Gastrocnemius medialis (tissue), 4 donors: ENCODE measurements at regions not wholly inside any gene's neighbourhood (a gene's known extent, or its start where the extent isn't known, plus 50 kb on each side); places are given as distances from the start of the nearest gene placed in this dataset.

Experiments
- POLR2A ChIP-seq, 2 donors: fragments of 450-650 bp; IDR thresholded peaks; one replicate each; pipeline ENCODE4 v1.6.1; 2017; ENCODE audit warnings: antibody characterized with exemption in 2 of 2, mild to moderate bottlenecking in 2 of 2, moderate library complexity in 2 of 2
- TF ChIP-seq, protein P1 (sequence below), 5 experiments: fragments of 450-650 bp in 3 of 5; fragments of 200-600 bp in 2 of 5; sonication (generic) in 2 of 5; IDR thresholded peaks in 4 of 5; conservative IDR thresholded peaks in 1 of 5; 1 replicate in 4 of 5; 2 replicates in 1 of 5; pipeline ENCODE4 v1.5.1; 2016 to 2019; ENCODE audit warnings: antibody characterized with exemption in 5 of 5, mild to moderate bottlenecking in 3 of 5, moderate library complexity in 3 of 5

DNA sequence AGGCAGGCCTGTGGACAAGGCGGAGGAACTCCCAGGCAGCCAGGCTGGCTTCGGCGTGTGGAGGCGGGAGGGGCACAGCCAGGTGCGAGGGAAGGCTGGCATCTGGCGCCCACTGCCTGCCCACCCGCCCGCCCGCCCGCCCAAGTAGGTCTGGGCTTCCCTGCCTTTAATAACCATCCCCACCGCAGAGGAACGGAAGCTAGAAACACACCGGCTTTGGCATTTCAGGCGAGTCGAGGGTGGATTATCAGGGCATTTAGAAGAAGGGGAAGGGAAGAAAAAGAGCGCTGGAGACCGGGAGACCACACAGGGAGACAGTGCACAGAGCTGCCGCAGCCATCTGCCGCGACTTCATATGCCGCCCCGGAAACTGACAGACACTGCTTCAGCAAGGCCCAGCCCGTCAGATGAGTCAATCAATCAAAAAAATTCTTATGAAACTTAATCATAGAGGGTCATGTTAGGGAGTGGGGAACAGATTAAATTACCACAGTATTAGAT lies 199.7 kb downstream of the TSHZ3 start:
- TF ChIP-seq, protein P1, sequence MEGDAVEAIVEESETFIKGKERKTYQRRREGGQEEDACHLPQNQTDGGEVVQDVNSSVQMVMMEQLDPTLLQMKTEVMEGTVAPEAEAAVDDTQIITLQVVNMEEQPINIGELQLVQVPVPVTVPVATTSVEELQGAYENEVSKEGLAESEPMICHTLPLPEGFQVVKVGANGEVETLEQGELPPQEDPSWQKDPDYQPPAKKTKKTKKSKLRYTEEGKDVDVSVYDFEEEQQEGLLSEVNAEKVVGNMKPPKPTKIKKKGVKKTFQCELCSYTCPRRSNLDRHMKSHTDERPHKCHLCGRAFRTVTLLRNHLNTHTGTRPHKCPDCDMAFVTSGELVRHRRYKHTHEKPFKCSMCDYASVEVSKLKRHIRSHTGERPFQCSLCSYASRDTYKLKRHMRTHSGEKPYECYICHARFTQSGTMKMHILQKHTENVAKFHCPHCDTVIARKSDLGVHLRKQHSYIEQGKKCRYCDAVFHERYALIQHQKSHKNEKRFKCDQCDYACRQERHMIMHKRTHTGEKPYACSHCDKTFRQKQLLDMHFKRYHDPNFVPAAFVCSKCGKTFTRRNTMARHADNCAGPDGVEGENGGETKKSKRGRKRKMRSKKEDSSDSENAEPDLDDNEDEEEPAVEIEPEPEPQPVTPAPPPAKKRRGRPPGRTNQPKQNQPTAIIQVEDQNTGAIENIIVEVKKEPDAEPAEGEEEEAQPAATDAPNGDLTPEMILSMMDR (IDR thresholded peaks at IDR 0.05 in 4 of 5, conservative IDR thresholded peaks at IDR 0.05 in 1 of 5): no peak
- TF ChIP-seq POLR2A (IDR thresholded peaks at IDR 0.05): no peak
